ENCODE measurements at regions not wholly inside any gene's neighbourhood (a gene's known extent, or its start where the extent isn't known, plus 50 kb on each side); places are given as distances from the start of the nearest gene placed in this dataset.

DNA sequence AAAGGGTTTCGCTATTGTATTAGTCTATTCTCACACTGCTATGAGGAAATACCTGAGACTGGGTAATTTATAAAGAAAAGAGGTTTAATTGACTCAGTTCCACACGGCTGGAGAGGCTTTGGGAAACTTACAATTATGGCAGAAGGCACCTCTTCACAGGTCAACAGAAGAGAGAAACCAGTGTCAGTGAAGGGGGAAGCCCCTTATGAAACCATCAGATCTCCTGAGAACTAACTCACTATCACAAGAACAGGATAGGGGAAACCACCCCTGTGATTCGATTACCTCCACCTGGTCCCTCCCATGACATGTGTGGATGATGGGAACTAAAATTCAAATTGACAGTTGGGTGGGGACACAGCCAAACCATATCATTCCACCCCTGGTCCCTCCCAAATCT is 589.5 kb downstream of the CENPC start:
- no peaks in the 10 kb centered on the region for H3K36me3 ChIP-seq (ENCODE audit: control insufficient read depth, insufficient read depth, low read length)
- no peaks in the 10 kb centered on the region for H3K9me3 ChIP-seq (ENCODE audit: control insufficient read depth, insufficient read depth, low read depth, low read length)
- H2AFZ ChIP-seq (ENCODE audit: low read length) = no peak overlapping the region
- DNase-seq (ENCODE audit: low read depth in 2 of 2) = no peak
- no peak overlapping the region for H3K4me3 ChIP-seq (replicated peaks in 1 of 4; ENCODE audit: control extremely low read depth in 1 of 4, insufficient read depth in 1 of 4, low read depth in 3 of 4, low read length in 4 of 4)
- H3K9ac ChIP-seq (ENCODE audit: insufficient read depth, low read length) = no peak overlapping the region
- H3K27me3 ChIP-seq (ENCODE audit: control insufficient read depth, insufficient read depth, low read length) = no peaks in the 10 kb centered on the region
- H3K4me1 ChIP-seq (ENCODE audit: control insufficient read depth, extremely low read depth, insufficient read depth, low read length) = no peaks in the 10 kb centered on the region
- H3K79me2 ChIP-seq (ENCODE audit: control insufficient read depth, insufficient read depth, low read length) = no peaks in the 10 kb centered on the region
- H3K27ac ChIP-seq (ENCODE audit: insufficient read depth, low read length) = no peak overlapping the region
- H3K4me2 ChIP-seq (ENCODE audit: extremely low read depth, insufficient read depth, low read length) = no peak overlapping the region
- TF ChIP-seq, protein P1, sequence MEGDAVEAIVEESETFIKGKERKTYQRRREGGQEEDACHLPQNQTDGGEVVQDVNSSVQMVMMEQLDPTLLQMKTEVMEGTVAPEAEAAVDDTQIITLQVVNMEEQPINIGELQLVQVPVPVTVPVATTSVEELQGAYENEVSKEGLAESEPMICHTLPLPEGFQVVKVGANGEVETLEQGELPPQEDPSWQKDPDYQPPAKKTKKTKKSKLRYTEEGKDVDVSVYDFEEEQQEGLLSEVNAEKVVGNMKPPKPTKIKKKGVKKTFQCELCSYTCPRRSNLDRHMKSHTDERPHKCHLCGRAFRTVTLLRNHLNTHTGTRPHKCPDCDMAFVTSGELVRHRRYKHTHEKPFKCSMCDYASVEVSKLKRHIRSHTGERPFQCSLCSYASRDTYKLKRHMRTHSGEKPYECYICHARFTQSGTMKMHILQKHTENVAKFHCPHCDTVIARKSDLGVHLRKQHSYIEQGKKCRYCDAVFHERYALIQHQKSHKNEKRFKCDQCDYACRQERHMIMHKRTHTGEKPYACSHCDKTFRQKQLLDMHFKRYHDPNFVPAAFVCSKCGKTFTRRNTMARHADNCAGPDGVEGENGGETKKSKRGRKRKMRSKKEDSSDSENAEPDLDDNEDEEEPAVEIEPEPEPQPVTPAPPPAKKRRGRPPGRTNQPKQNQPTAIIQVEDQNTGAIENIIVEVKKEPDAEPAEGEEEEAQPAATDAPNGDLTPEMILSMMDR (conservative IDR thresholded peaks at IDR 0.05 in 1 of 2, IDR thresholded peaks at IDR 0.05 in 1 of 2; ENCODE audit: low read depth in 1 of 2, low read length in 2 of 2) = no peak
- no peak for TF ChIP-seq EZH2 (IDR thresholded peaks at IDR 0.05; ENCODE audit: low read length, missing control alignments)
- H4K20me1 ChIP-seq (ENCODE audit: control insufficient read depth, extremely low read depth, insufficient read depth, low read length) = no peaks in the 10 kb centered on the region

DNA sequence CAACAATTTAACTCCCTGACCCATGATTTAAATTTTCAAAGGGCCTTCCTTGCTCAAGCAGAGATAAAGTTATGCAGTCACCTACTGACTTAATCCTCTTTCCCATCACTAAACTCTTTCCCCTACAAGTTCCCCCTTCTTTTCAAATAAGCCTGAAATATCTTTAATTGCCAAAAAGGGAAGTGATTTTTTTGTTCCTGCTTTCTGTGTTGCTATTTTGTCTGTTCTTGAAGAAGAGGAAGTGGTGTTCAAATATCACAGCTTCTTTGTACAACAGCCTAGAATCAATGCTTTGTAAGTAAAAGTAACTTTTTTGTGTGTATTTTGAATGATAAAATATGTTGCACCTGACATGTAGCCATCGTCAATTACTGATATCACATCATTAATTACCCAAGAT is 595.9 kb downstream of the CENPC start:
- Histone ChIP-seq H3K36me3 (ENCODE audit: control insufficient read depth, insufficient read depth, low read length) (no peaks in the 10 kb centered on the region), H3K27me3 (ENCODE audit: control insufficient read depth, insufficient read depth, low read length) (no peaks in the 10 kb centered on the region), H2AFZ (ENCODE audit: low read length) (no peak overlapping the region), H3K9ac (ENCODE audit: insufficient read depth, low read length) (no peak overlapping the region), H3K4me3 (replicated peaks in 1 of 4; ENCODE audit: control extremely low read depth in 1 of 4, insufficient read depth in 1 of 4, low read depth in 3 of 4, low read length in 4 of 4) (no peak overlapping the region), H3K9me3 (ENCODE audit: control insufficient read depth, insufficient read depth, low read depth, low read length) (no peaks in the 10 kb centered on the region), H3K79me2 (ENCODE audit: control insufficient read depth, insufficient read depth, low read length) (no peaks in the 10 kb centered on the region), H3K4me2 (ENCODE audit: extremely low read depth, insufficient read depth, low read length) (no peak overlapping the region), H4K20me1 (ENCODE audit: control insufficient read depth, extremely low read depth, insufficient read depth, low read length) (no peaks in the 10 kb centered on the region), H3K4me1 (ENCODE audit: control insufficient read depth, extremely low read depth, insufficient read depth, low read length) (no peaks in the 10 kb centered on the region), H3K27ac (ENCODE audit: insufficient read depth, low read length) (no peak overlapping the region)
- TF ChIP-seq, protein P1 (conservative IDR thresholded peaks at IDR 0.05 in 1 of 2, IDR thresholded peaks at IDR 0.05 in 1 of 2; ENCODE audit: low read depth in 1 of 2, low read length in 2 of 2) = no peak
- no peak for TF ChIP-seq EZH2 (IDR thresholded peaks at IDR 0.05; ENCODE audit: low read length, missing control alignments)
- no peak for DNase-seq (ENCODE audit: low read depth in 2 of 2)

DNA sequence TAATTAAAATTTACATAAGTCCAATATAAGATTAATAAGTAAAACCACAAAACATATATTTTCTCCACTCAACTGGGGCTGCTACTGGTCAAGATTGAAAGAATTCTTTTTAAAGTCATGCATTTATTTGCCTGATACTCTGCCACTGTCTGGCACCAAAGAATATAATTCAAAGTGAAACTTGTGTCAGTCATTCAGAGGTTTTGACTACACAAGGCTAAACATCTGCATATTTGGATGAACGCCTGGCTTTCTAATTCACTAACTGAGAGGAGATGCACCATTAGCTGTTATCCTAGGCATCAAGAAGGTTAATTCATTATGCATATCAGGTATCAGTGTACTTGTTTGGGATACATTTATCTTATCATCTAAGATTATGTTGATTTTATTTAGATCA is 598.5 kb downstream of the CENPC start:
- Histone ChIP-seq H4K20me1 (ENCODE audit: control insufficient read depth, extremely low read depth, insufficient read depth, low read length) (no peaks in the 10 kb centered on the region), H3K79me2 (ENCODE audit: control insufficient read depth, insufficient read depth, low read length) (no peaks in the 10 kb centered on the region), H3K4me3 (replicated peaks in 1 of 4; ENCODE audit: control extremely low read depth in 1 of 4, insufficient read depth in 1 of 4, low read depth in 3 of 4, low read length in 4 of 4) (no peak overlapping the region), H3K27ac (ENCODE audit: insufficient read depth, low read length) (no peak overlapping the region), H3K36me3 (ENCODE audit: control insufficient read depth, insufficient read depth, low read length) (no peaks in the 10 kb centered on the region), H2AFZ (ENCODE audit: low read length) (no peak overlapping the region), H3K4me2 (ENCODE audit: extremely low read depth, insufficient read depth, low read length) (no peak overlapping the region), H3K9ac (ENCODE audit: insufficient read depth, low read length) (no peak overlapping the region), H3K9me3 (ENCODE audit: control insufficient read depth, insufficient read depth, low read depth, low read length) (no peaks in the 10 kb centered on the region), H3K4me1 (ENCODE audit: control insufficient read depth, extremely low read depth, insufficient read depth, low read length) (no peaks in the 10 kb centered on the region), H3K27me3 (ENCODE audit: control insufficient read depth, insufficient read depth, low read length) (no peaks in the 10 kb centered on the region)
- DNase-seq (ENCODE audit: low read depth in 2 of 2) = no peak
- TF ChIP-seq, protein P1 (conservative IDR thresholded peaks at IDR 0.05 in 1 of 2, IDR thresholded peaks at IDR 0.05 in 1 of 2; ENCODE audit: low read depth in 1 of 2, low read length in 2 of 2) = no peak
- no peak for TF ChIP-seq EZH2 (IDR thresholded peaks at IDR 0.05; ENCODE audit: low read length, missing control alignments)
